NB4 (cell line): ENCODE measurements at regions not wholly inside any gene's neighbourhood (a gene's known extent, or its start where the extent isn't known, plus 50 kb on each side); places are given as distances from the start of the nearest gene placed in this dataset.

Source experiments
- POLR2A ChIP-seq: IDR thresholded peaks from 2 replicates; pipeline ENCODE4 v1.6.1; 2011; ENCODE audit warnings: mild to moderate bottlenecking; ENCODE audit not compliant: insufficient read length; ENCODE audit errors: extremely low read depth
- TF ChIP-seq, protein P1 (sequence below): IDR thresholded peaks from one replicate; pipeline ENCODE4 v1.5.1; 2012; ENCODE audit warnings: low read depth, low read length

DNA sequence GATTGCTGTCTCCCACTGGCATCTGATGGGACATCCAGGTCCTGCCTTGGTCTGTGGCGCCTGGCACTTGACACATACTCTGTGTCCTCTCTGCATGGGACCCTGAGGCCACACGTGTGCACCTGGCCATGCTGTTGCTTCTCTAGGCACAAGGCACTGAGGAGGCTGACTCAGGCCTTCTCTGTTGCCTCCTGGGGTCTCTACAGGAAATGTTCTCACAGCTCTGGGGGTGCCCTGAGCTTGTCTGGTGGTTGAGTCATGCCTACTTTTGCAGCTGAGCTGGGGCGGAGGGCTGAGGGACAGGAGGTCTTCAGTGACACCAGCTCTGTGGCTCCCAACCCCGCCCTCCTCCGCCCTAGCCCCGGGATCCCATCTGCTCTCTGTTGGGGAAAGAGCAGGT, 207.0 kb upstream of the HS6ST1 start:
- TF ChIP-seq, protein P1, sequence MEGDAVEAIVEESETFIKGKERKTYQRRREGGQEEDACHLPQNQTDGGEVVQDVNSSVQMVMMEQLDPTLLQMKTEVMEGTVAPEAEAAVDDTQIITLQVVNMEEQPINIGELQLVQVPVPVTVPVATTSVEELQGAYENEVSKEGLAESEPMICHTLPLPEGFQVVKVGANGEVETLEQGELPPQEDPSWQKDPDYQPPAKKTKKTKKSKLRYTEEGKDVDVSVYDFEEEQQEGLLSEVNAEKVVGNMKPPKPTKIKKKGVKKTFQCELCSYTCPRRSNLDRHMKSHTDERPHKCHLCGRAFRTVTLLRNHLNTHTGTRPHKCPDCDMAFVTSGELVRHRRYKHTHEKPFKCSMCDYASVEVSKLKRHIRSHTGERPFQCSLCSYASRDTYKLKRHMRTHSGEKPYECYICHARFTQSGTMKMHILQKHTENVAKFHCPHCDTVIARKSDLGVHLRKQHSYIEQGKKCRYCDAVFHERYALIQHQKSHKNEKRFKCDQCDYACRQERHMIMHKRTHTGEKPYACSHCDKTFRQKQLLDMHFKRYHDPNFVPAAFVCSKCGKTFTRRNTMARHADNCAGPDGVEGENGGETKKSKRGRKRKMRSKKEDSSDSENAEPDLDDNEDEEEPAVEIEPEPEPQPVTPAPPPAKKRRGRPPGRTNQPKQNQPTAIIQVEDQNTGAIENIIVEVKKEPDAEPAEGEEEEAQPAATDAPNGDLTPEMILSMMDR = no peak
- no peak for TF ChIP-seq POLR2A
